Daoy (cell line): ENCODE measurements at regions not wholly inside any gene's neighbourhood (a gene's known extent, or its start where the extent isn't known, plus 50 kb on each side); places are given as distances from the start of the nearest gene placed in this dataset.

Experiments used
- DNase-seq: peaks from one replicate; pipeline ENCODE4 v3.0.0-alpha.2; 2015; ENCODE audit warnings: low read depth

GRCh38 chr18:52283927-52284326, 56.1 kb upstream of the DCC start:
- no peak for DNase-seq

- no peak for DNase-seq
Measured at GRCh38 chr18:52286675-52287074, 53.3 kb upstream of the DCC start.

- DNase-seq, result no peak
Measured at GRCh38 chr18:52287151-52287550, 52.8 kb upstream of the DCC start.

DNA sequence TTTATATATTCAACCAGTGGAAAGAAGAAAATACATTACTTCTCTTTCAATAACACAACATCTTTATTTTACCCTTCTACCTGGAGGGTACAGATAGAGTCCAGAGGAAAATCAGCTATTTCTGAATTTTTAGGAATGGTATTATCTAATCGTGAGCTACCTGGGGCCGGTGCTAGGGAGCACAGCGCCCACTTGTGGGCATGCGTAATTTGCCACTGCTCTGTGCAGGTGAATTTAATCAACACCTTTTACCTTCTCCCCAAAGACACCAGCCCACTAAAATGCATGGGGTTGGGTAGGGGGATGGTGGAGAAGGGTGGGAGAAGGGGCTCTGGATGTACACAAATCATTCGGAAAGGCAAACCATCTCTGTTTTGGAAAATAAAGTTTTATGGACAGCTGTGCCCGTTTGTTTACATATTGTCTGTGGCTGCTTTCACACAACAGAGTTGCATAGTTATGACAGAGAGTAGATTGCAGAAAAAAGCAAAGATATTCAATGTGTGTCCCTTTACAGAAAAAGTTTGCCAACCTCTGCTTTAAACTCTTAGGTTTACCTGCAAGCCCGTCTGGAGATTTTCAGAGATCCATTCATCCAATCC, 51.5 kb upstream of the DCC start:
- no peak for DNase-seq

GRCh38 chr18:52289392-52289791, 50.6 kb upstream of the DCC start:
- no peak for DNase-seq
